HG03565 (cell line): ENCODE measurements at regions not wholly inside any gene's neighbourhood (a gene's known extent, or its start where the extent isn't known, plus 50 kb on each side); places are given as distances from the start of the nearest gene placed in this dataset.
"Not testable (repeated sequence)": the region's sequence is repeated elsewhere in the genome, so short reads cannot be mapped to it uniquely, and the experiment has no call there.

ENCODE experiments used
- ATAC-seq: cut with Tn5 transposase; IDR thresholded peaks from one replicate; pipeline ENCODE4 v1.9.1; 2021; ENCODE audit warnings: mild to moderate bottlenecking, moderate library complexity; ENCODE audit not compliant: unreplicated experiment

- no peak for ATAC-seq
Observed at GRCh38 chr3:25895031-25895430, 105.1 kb downstream of the OXSM start.

GRCh38 chr3:25895443-25895842, 105.6 kb downstream of the OXSM start:
- no peak for ATAC-seq

- peak; percentile 67 for ATAC-seq
Observed at GRCh38 chr3:25897019-25897418, 107.1 kb downstream of the OXSM start.

GRCh38 chr3:25899352-25900101, 109.6 kb downstream of the OXSM start:
- ATAC-seq: no peak

GRCh38 chr3:25900161-25900560, 110.3 kb downstream of the OXSM start:
- ATAC-seq: no peak

GRCh38 chr3:25901796-25902195, 111.9 kb downstream of the OXSM start:
- no peak for ATAC-seq

GRCh38 chr3:25902586-25902985, 112.7 kb downstream of the OXSM start:
- ATAC-seq: no peak

GRCh38 chr3:25903371-25904129, 113.7 kb downstream of the OXSM start:
- ATAC-seq: no peak

- ATAC-seq: no peak
Observed at GRCh38 chr3:25904206-25904605, 114.3 kb downstream of the OXSM start.

- no peak for ATAC-seq
Observed at GRCh38 chr3:25906132-25906906, 116.4 kb downstream of the OXSM start.

GRCh38 chr3:25907081-25907480, 117.2 kb downstream of the OXSM start:
- no peak for ATAC-seq

- no peak for ATAC-seq
Observed at GRCh38 chr3:25910105-25910504, 120.2 kb downstream of the OXSM start.

- no peak for ATAC-seq
Observed at GRCh38 chr3:25910997-25911396, 121.1 kb downstream of the OXSM start.

- no peak for ATAC-seq
Observed at GRCh38 chr3:25911525-25912295, 121.8 kb downstream of the OXSM start.

- no peak for ATAC-seq
Observed at GRCh38 chr3:25913179-25913578, 123.3 kb downstream of the OXSM start.

GRCh38 chr3:25915673-25916072, 125.8 kb downstream of the OXSM start:
- ATAC-seq: no peak

- no peak for ATAC-seq
Observed at GRCh38 chr3:25916321-25916720, 126.4 kb downstream of the OXSM start.

GRCh38 chr3:25931967-25932366, 142.1 kb downstream of the OXSM start:
- ATAC-seq: not testable (repeated sequence)

- no peak for ATAC-seq
Observed at GRCh38 chr3:25938566-25939325, 148.9 kb downstream of the OXSM start.

GRCh38 chr3:25940935-25941334, 151.0 kb downstream of the OXSM start:
- ATAC-seq: no peak
